SU-DHL-6 (cell line): ENCODE measurements at regions not wholly inside any gene's neighbourhood (a gene's known extent, or its start where the extent isn't known, plus 50 kb on each side); places are given as distances from the start of the nearest gene placed in this dataset.

ENCODE experiments used
- CTCF ChIP-seq: fragments of 200-600 bp; sonication (generic); IDR thresholded peaks from one replicate; pipeline ENCODE4 v1.5.1; 2017; ENCODE audit warnings: antibody characterized with exemption, mild to moderate bottlenecking, low read length, moderate library complexity; ENCODE audit not compliant: insufficient read depth, poor library complexity, severe bottlenecking
- EZH2phosphoT487 ChIP-seq: fragments of 200-600 bp; sonication (generic), shearing (Covaris generic); conservative IDR thresholded peaks from 2 replicates; pipeline ENCODE4 v1.6.1; 2018; ENCODE audit warnings: mild to moderate bottlenecking, antibody characterized with exemption, low read length, moderate library complexity, mixed read lengths

- TF ChIP-seq CTCF = no peak
- no peak for TF ChIP-seq EZH2phosphoT487
Measured at GRCh38 chr2:67604360-67604759, 207.2 kb downstream of the ETAA1 start.
